GM10266 (cell line): ENCODE measurements at regions not wholly inside any gene's neighbourhood (a gene's known extent, or its start where the extent isn't known, plus 50 kb on each side); places are given as distances from the start of the nearest gene placed in this dataset.

ENCODE experiments used
- DNase-seq: peaks from one replicate; pipeline ENCODE4 v3.0.0; 2012; ENCODE audit errors: extremely low spot score
- CTCF ChIP-seq: IDR thresholded peaks from 2 replicates; pipeline ENCODE4 v1.5.1; 2012; ENCODE audit warnings: mild to moderate bottlenecking, low read depth; ENCODE audit not compliant: control insufficient read depth, insufficient read depth; ENCODE audit errors: missing control alignments

- no peak for TF ChIP-seq CTCF
- DNase-seq: no peak
Observed at GRCh38 chr6:54587277-54587676, 259.3 kb upstream of the FAM83B start.

GRCh38 chr6:54588176-54588575 is 258.4 kb upstream of the FAM83B start:
- no peak for DNase-seq
- TF ChIP-seq CTCF: no peak

- no peak for DNase-seq
- no peak for TF ChIP-seq CTCF
Observed at GRCh38 chr6:54595844-54596243, 250.7 kb upstream of the FAM83B start.

GRCh38 chr6:54598787-54599313 is 247.7 kb upstream of the FAM83B start:
- no peak for DNase-seq
- no peak for TF ChIP-seq CTCF

- TF ChIP-seq CTCF: no peak
- DNase-seq: no peak
Observed at GRCh38 chr6:54601600-54602300, 244.8 kb upstream of the FAM83B start.

- DNase-seq: no peak
- no peak for TF ChIP-seq CTCF
Observed at GRCh38 chr6:54602591-54602990, 244.0 kb upstream of the FAM83B start.

GRCh38 chr6:54609981-54610380 is 236.6 kb upstream of the FAM83B start:
- no peak for DNase-seq
- no peak for TF ChIP-seq CTCF
